Calu3 (cell line): ENCODE measurements at regions not wholly inside any gene's neighbourhood (a gene's known extent, or its start where the extent isn't known, plus 50 kb on each side); places are given as distances from the start of the nearest gene placed in this dataset.

Experiments
- BruUV-seq: library from RNA; stranded (reverse); fragments of 400-500 nt; replicated peaks from 2 replicates; lab custom pipeline; 2021; lab: Mats Ljungman, UMichigan
- CTCF ChIA-PET: fragments of 300-600 bp; sonication (Branson Sonifier 250); formaldehyde crosslinking; loops from one replicate; lab custom pipeline; 2022; ENCODE audit warnings: antibody characterized with exemption; lab: Charles Lee
- DNase-seq: peaks from one replicate; pipeline ENCODE4 v3.0.0; 2022
- H3K27ac Mint-ChIP-seq: one replicate; pipeline ENCODE4 v1.8.0; 2022; ENCODE audit warnings: mixed read lengths; ENCODE audit not compliant: unreplicated experiment
- H3K27me3 Mint-ChIP-seq: one replicate; pipeline ENCODE4 v1.8.0; 2022; ENCODE audit warnings: mixed read lengths; ENCODE audit not compliant: unreplicated experiment
- H3K36me3 Mint-ChIP-seq: one replicate; pipeline ENCODE4 v1.8.0; 2022; ENCODE audit warnings: mild to moderate bottlenecking, moderate library complexity, mixed read lengths; ENCODE audit not compliant: insufficient read depth, unreplicated experiment
- H3K4me1 Mint-ChIP-seq: one replicate; pipeline ENCODE4 v1.8.0; 2022; ENCODE audit warnings: mild to moderate bottlenecking, low read depth, mixed read lengths; ENCODE audit not compliant: unreplicated experiment
- H3K4me3 Mint-ChIP-seq: one replicate; pipeline ENCODE4 v1.8.0; 2022; ENCODE audit warnings: mild to moderate bottlenecking, low read depth, moderate library complexity, mixed read lengths; ENCODE audit not compliant: unreplicated experiment
- H3K9me3 Mint-ChIP-seq: one replicate; pipeline ENCODE4 v1.8.0; 2022; ENCODE audit warnings: low read depth, mixed read lengths; ENCODE audit not compliant: unreplicated experiment
- intact Hi-C: fragments of 100-400 bp; cut with micrococcal nuclease; formaldehyde crosslinking; loops from one replicate; pipeline ENCODE4 v1.10.0; 2022; ENCODE audit not compliant: unreplicated experiment
- TF ChIP-seq, protein P1 (sequence below): fragments of 200-600 bp; IDR thresholded peaks from one replicate; pipeline ENCODE4 v1.8.0; 2022; ENCODE audit warnings: antibody characterized with exemption; ENCODE audit not compliant: unreplicated experiment

DNA sequence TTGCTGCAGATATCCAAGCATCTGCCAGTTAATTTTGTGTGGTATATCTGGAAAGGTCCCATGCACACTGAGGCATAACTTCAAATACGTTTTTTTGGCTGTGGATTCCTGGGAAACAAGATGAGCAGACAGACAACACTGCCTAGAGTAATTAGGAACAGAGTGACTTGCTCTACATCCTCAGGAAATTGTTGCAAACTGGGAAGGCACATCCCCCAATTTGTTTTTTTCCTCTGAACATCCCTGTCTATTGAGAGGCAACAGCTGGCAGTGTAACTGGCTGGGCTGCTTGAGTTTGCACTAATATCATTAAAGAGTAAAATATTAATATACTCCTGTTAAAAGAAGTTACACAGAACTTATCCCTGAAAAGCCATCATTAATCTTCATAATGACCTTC is 207.7 kb upstream of the SLIT2 start:
- Mint-ChIP-seq H3K27ac (no peak overlapping the region), H3K4me3 (no peak overlapping the region), H3K27me3 (no peaks in the 10 kb centered on the region), H3K9me3 (no peaks in the 10 kb centered on the region), H3K36me3 (no peaks in the 10 kb centered on the region), H3K4me1 (peaks cover 5% of the 10 kb centered on the region)
- no TSS peak for BruUV-seq
- intact Hi-C loops, result loop anchor here (10.0 kb wide), 1 partner anchor 201 kb away; no protein-coding TSS in a partner anchor
- CTCF ChIA-PET, result no interaction called here
- no peak for DNase-seq
- TF ChIP-seq, protein P1, sequence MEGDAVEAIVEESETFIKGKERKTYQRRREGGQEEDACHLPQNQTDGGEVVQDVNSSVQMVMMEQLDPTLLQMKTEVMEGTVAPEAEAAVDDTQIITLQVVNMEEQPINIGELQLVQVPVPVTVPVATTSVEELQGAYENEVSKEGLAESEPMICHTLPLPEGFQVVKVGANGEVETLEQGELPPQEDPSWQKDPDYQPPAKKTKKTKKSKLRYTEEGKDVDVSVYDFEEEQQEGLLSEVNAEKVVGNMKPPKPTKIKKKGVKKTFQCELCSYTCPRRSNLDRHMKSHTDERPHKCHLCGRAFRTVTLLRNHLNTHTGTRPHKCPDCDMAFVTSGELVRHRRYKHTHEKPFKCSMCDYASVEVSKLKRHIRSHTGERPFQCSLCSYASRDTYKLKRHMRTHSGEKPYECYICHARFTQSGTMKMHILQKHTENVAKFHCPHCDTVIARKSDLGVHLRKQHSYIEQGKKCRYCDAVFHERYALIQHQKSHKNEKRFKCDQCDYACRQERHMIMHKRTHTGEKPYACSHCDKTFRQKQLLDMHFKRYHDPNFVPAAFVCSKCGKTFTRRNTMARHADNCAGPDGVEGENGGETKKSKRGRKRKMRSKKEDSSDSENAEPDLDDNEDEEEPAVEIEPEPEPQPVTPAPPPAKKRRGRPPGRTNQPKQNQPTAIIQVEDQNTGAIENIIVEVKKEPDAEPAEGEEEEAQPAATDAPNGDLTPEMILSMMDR, result no peak

DNA sequence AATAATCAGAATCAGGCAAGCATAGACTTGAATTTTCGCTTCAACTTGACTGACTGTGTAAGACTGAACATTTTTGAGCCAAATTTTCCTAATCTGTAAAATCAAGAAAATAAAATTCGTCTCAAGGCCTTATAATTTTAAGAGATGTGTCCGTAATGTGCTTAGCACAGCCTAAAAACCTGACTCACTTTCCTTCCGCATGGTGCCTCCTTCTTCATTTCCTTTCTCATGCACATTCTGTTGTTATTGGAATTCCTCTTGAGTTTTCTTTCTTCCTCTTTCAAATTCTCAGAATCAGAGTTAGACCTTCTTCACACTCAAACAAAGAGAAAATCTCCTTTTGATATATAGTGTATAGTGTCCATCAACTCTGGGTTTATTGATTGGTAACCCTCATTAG is 208.9 kb upstream of the SLIT2 start:
- TF ChIP-seq, protein P1, result no peak
- Mint-ChIP-seq H3K4me3 (no peak overlapping the region), H3K27me3 (no peaks in the 10 kb centered on the region), H3K9me3 (no peaks in the 10 kb centered on the region), H3K36me3 (no peaks in the 10 kb centered on the region), H3K27ac (no peak overlapping the region), H3K4me1 (peaks cover 5% of the 10 kb centered on the region)
- intact Hi-C loops, result loop anchor here (10.0 kb wide), 1 partner anchor 202 kb away; no protein-coding TSS in a partner anchor
- no peak for DNase-seq
- no TSS peak for BruUV-seq
- CTCF ChIA-PET, result no interaction called here

DNA sequence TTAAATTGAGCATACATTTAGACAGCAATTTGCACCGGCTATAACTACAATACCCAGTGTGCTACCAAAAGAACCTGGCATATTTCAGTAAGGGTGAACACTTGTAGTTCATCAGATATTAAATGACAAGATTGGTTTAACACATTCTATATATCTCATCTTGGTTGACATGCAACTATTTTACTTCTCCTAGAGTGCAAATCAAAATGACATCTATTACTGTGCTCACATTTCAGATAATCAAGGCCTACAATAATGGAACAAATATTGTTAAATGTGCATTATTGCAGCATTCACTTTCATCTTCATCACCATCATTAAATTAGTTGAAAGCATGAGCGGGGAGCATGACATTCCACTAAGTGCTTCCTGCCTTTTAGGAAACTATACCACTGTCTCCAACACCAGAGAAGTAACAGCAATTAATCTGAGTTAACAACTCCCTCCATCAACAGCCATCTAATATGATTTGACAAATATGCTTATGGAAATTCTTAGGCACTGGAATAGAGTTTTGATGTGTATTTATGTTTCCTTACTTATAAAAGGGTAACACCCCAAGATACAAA is 209.8 kb upstream of the SLIT2 start:
- BruUV-seq, result no TSS peak

DNA sequence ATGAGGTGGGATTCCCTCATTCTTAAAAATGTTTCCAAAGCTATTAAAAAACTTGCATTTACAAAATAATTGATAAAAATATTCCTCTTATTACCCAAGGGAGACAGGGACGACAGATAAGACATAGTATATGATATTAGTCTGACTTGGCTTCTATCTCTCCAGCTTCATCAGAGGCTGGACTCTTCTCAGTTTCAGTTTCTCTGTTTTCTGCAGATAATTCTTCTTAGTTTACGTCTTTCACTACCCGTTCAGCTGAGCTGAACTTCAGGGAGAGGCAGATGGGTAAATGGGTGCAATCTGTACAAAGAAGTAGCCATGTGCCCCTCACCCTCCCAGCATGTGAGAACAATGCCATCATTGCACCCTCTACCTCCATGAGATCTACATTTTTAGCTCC is 214.0 kb upstream of the SLIT2 start:
- no TSS peak for BruUV-seq
- Mint-ChIP-seq H3K4me3 (no peak overlapping the region), H3K4me1 (no peaks in the 10 kb centered on the region), H3K27me3 (no peaks in the 10 kb centered on the region), H3K36me3 (no peaks in the 10 kb centered on the region), H3K27ac (no peak overlapping the region), H3K9me3 (no peaks in the 10 kb centered on the region)
- CTCF ChIA-PET, result interaction anchor here (0.6 kb wide), 1 partner anchor 1148 kb away, joined by 7 read pairs; no protein-coding TSS in a partner anchor
- DNase-seq, result no peak
- intact Hi-C loops, result no loop called here
- TF ChIP-seq, protein P1, result no peak

More for the DNA sequence above, 209.8 kb upstream of the SLIT2 start:
- no peaks in the 10 kb centered on the region for H3K27me3 Mint-ChIP-seq
- peaks cover 5% of the 10 kb centered on the region for H3K4me1 Mint-ChIP-seq
- TF ChIP-seq, protein P1, result no peak
- no peak overlapping the region for H3K27ac Mint-ChIP-seq
- no peak overlapping the region for H3K4me3 Mint-ChIP-seq
- no peaks in the 10 kb centered on the region for H3K9me3 Mint-ChIP-seq
- DNase-seq, result no peak
- intact Hi-C loops, result loop anchor here (10.0 kb wide), 1 partner anchor 203 kb away; no protein-coding TSS in a partner anchor
- CTCF ChIA-PET, result no interaction called here
- H3K36me3 Mint-ChIP-seq, result no peaks in the 10 kb centered on the region
